ENCODE measurements at regions not wholly inside any gene's neighbourhood (a gene's known extent, or its start where the extent isn't known, plus 50 kb on each side); places are given as distances from the start of the nearest gene placed in this dataset.

GRCh38 chr11:36792996-36793914 is 195.2 kb upstream of the RAG2 start:
- no peak overlapping the region for H3K27ac ChIP-seq (replicated peaks)

DNA sequence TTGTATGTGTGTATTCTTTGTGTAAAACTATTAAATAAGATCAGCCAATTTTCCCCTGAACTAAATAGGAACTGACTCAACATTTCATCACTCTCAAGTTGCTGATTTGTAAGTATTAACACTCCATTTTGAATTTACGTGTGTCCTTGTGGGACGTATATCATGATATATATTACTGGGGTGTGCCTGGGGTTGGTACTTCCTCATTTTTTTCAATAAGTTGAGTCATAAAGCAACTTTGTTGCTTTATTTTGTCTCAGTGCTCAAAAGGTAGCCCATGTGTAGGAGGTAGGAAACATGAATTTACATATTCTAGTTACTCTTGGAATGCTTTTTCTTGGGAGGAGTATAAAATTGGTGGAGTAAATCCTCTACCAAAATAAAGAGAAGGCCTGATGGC is 193.9 kb upstream of the RAG2 start:
- H3K27ac ChIP-seq (replicated peaks) = no peak overlapping the region
- no peaks in the 10 kb centered on the region for H3K4me1 ChIP-seq
- DNase-seq = no peak
- H3K36me3 ChIP-seq = no peaks in the 10 kb centered on the region
- intact Hi-C loops (cut with micrococcal nuclease) = no loop called here
- no peak for TF ChIP-seq CTCF (IDR thresholded peaks at IDR 0.05; ENCODE audit: borderline replicate concordance)
- H3K27me3 ChIP-seq (ENCODE audit: low read depth) = peaks cover 5% of the 10 kb centered on the region
- peaks cover 4% of the 10 kb centered on the region for H3K9me3 ChIP-seq (replicated peaks)
- no peak overlapping the region for H3K4me3 ChIP-seq

More at GRCh38 chr11:36792996-36793914, 195.2 kb upstream of the RAG2 start:
- Histone ChIP-seq H3K4me3 (no peak overlapping the region), H3K36me3 (no peaks in the 10 kb centered on the region), H3K27me3 (ENCODE audit: low read depth) (peaks cover 5% of the 10 kb centered on the region), H3K9me3 (replicated peaks) (no peaks in the 10 kb centered on the region), H3K4me1 (no peaks in the 10 kb centered on the region)
- TF ChIP-seq CTCF (IDR thresholded peaks at IDR 0.05; ENCODE audit: borderline replicate concordance) = no peak
- no peak for DNase-seq
- intact Hi-C loops (cut with micrococcal nuclease) = no loop called here

- Histone ChIP-seq H3K4me3 (no peak overlapping the region), H3K27ac (replicated peaks) (no peak overlapping the region), H3K27me3 (ENCODE audit: low read depth) (peaks cover 5% of the 10 kb centered on the region), H3K4me1 (no peaks in the 10 kb centered on the region), H3K36me3 (no peaks in the 10 kb centered on the region), H3K9me3 (replicated peaks) (peaks cover 10% of the 10 kb centered on the region)
- no peak for TF ChIP-seq CTCF (IDR thresholded peaks at IDR 0.05; ENCODE audit: borderline replicate concordance)
- intact Hi-C loops (cut with micrococcal nuclease) = no loop called here
- DNase-seq = no peak
Observed at GRCh38 chr11:36790526-36790925, 192.5 kb upstream of the RAG2 start.

DNA sequence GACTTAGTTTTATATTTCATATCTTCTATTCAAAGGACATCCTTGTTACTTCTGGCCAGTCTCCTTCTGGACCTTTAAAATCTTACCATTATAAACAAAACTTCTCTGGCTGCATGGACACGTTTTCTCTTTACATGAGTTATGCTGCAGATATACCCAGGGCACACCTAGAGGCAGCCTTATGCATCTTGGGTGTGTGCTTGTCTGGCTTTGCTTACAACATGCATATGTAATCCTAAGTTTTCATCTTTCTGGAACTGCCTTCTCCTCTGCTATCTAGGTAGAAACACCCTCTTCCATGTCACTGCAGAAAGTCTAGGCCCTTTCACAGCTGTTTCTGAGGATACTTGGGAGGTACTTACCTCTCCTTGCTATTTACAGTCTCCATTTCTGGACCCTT is 185.8 kb upstream of the RAG2 start:
- no peak overlapping the region for H3K4me3 ChIP-seq
- no peak for TF ChIP-seq CTCF (IDR thresholded peaks at IDR 0.05; ENCODE audit: borderline replicate concordance)
- intact Hi-C loops (cut with micrococcal nuclease) = no loop called here
- H3K27me3 ChIP-seq (ENCODE audit: low read depth) = peaks cover 15% of the 10 kb centered on the region
- peaks cover 10% of the 10 kb centered on the region for H3K9me3 ChIP-seq (replicated peaks)
- H3K36me3 ChIP-seq = no peaks in the 10 kb centered on the region
- H3K27ac ChIP-seq (replicated peaks) = no peak overlapping the region
- DNase-seq = no peak
- no peaks in the 10 kb centered on the region for H3K4me1 ChIP-seq

GRCh38 chr11:36779791-36780190 is 181.8 kb upstream of the RAG2 start:
- H3K4me1 ChIP-seq = no peaks in the 10 kb centered on the region
- H3K27me3 ChIP-seq (ENCODE audit: low read depth) = peaks cover 7% of the 10 kb centered on the region
- H3K9me3 ChIP-seq (replicated peaks) = no peaks in the 10 kb centered on the region
- H3K27ac ChIP-seq (replicated peaks) = no peak overlapping the region
- no peak for TF ChIP-seq CTCF (IDR thresholded peaks at IDR 0.05; ENCODE audit: borderline replicate concordance)
- intact Hi-C loops (cut with micrococcal nuclease) = no loop called here
- H3K4me3 ChIP-seq = no peak overlapping the region
- no peak for DNase-seq
- no peaks in the 10 kb centered on the region for H3K36me3 ChIP-seq

Data from left ventricle myocardium inferior (tissue), 1 donor.